GM19468 (cell line): ENCODE measurements at regions not wholly inside any gene's neighbourhood (a gene's known extent, or its start where the extent isn't known, plus 50 kb on each side); places are given as distances from the start of the nearest gene placed in this dataset.

Source experiments
- ATAC-seq: cut with Tn5 transposase; IDR thresholded peaks from one replicate; pipeline ENCODE4 v1.9.1; 2021; ENCODE audit warnings: mild to moderate bottlenecking, moderate library complexity, moderate number of reproducible peaks; ENCODE audit not compliant: unreplicated experiment; ENCODE audit errors: extremely low read depth

DNA sequence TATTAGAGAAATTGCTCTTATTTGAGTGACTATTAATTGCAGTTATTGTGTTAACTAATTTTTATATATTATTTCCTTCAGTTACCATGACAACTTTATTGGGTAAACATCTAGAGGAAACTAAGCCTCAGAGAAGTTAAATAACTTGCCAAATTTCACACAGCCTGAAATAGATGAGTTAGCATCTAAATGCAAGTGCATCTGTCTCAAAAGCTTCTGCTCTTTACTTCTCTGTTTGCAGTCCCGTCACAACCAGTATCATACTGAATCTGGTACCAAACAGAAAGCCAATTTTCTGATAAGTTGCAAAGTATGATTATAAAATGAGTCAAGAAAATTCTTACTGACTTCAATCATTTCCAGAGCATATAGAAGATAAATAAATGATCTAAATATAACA is 1544.9 kb upstream of the PCDH7 start:
- ATAC-seq = no peak

DNA sequence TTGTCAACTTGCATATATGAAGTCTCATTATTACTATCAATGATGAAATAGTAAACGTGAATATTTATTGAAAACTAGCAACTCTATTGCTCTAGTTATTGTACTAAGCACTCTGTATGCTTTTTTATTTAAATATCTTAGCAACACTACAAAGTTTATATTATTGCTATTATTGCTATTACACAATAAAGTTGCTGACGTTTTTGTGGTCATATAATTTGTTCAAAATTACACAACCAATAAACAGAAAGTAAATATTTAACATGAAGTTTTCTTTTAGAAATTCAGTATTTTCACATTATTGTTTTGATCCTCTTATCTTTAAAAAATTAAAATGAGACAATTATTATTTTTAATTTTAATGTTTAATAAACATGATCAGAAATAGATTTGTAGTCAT is 1521.1 kb upstream of the PCDH7 start:
- ATAC-seq = no peak

DNA sequence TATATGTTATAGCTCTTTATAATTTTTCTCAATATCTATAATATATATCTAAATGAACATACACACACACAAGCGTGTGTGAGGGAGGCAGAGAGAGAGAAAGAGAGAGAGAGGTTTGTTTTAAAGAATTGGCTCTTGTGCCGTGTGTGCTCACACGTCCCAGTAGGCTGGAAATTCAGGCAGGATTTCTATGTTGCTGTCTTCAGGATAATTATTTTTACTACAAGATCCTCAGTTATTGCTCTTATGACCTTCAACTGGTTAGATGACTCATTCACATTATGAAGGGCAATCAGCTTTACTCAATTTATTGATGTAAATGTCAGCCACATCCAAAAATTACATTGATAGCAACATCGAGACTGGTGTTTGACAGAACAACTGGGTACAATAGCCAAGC is 1520.7 kb upstream of the PCDH7 start:
- ATAC-seq = no peak

DNA sequence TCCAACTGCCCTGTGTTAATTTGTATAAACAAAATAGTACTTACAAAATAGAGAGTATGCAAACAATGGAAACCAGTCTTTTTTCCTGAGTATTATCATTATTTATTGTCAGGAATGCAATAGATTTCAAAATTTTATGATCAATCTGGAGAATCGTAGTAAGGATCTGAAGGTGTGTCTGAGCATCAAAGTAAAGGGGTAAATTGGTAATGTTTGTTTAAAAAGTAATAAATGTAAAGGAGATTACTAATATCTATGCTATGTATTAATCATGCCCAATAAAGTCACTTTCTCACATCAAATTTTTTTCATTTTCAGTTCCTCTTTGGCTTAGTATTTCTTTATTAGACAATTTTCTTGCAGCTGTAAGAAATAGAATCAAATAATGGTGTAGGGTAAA is 1507.1 kb upstream of the PCDH7 start:
- no peak for ATAC-seq

DNA sequence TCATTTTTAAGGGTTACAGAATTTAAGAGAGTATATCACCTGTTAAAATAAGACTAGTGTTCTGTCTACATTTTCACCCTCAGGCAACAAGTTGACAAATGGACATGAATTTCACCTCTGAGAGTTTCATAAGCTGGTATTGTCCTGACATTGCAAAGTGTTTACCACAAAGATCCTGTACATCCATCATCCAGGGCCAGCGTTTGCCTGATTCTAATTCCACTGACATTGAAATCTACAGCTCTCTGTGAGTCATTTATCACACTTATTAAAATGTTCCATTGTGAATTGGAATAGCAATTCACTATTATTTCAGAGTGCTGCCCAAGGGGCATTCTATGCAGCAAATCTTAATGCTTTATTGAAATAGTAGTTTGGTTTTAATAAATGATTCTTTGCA is 1499.4 kb upstream of the PCDH7 start:
- no peak for ATAC-seq

DNA sequence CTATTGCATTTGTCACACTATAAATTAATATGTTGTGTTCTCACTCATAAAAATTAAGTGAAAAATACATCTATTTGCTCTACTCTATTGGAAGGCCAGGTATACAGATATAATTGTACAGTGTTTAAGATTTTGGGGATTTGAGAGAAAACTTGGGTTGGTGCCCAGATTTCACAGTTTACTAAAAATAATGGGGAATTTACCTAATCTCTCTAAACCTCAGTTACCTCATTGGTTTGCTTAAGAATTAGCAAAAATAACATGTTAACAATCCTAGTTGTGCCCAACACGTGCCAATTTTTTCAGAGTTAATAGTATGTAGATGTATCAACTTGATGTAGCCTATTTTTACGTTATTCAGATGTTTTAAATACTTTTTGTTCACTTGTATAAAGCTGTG is 1495.3 kb upstream of the PCDH7 start:
- ATAC-seq = no peak

DNA sequence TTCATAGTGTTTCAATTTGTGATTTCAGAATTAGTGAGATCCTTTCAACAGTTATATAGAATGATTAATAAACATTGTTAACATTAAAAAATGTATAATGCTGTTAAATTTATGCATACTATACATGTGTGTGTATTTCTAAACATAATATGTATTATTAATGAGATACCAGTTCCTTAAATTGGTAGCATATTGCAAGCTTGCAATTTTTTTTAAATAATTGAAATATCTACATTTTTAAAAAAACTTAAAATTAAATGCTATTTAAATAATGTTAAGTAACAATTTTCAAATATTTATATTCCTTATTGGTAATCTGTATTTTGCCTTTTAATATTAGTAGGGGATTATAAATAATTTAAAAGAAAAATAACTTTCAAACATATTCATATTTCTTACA is 1479.5 kb upstream of the PCDH7 start:
- no peak for ATAC-seq

DNA sequence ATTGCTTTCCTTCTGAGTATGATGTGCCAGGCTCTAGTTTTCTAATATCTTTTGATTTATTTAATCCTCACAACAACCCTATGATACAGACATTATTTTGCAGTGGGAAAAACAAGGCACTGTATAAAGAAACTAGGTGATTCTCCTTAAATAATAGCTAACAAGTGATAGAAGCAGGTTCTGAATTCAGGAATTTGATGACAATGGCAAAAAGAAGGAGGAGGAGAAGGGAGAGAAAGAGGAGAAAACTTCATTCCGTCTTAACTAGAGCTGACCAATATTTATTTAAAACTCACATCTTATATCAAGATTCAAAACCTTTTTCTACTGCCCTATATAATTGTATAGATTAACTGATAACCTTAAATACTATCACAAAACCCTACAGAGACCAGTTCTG is 1477.1 kb upstream of the PCDH7 start:
- no peak for ATAC-seq

DNA sequence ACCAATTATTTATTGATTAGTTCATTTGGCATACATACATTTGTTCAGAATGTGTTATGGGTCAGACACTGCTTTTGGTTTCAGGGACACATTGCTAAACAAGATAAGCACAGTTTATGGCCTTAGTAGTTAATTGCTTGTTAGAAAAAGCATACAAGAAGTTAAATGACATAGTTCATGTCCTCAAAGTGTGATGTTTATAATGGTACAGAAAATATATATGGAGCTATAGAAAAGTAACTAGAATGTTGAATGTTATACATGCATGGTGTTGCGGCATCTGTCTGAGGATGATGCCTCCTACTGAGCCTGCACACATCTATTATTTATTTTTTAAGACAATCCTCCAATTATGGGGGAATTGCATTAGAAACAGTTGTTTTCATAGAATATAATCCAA is 1476.3 kb upstream of the PCDH7 start:
- no peak for ATAC-seq

DNA sequence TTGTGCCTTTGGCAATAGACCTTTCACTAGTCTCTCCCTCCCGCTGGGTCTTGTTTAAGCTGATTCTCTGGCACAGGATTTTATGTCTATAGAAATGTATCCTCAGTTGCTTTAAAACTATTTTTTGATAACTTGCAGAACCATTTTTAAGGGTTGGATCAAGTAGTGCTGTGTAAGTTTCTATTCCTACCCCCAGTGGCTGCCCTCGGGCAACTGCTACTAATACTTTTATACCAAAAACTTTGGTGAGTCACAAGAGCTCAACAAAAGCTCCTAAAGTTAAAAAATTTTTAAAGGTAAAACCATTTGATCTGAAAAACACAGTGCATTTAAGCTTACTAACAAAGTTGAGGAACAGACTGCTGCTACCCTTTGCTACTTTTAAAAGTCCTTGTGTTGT is 1460.6 kb upstream of the PCDH7 start:
- no peak for ATAC-seq

DNA sequence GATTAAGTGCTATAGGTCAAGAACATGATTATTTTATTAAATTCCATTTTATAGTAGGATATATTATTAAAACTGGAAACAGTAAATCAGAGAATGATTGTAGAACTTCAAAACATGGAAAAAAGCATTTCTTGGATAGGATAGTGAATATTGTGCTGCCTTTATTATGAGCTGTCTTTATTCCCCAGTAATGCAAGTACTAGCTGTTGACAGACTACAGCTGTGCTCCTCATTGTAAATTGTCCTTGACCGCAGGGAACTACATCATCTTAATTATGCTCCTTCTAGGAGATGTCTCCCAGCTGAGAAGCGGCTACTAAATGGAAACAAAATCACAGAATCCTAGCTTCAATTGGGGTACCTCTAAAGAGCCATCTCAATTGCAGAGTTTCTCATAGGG is 1457.2 kb upstream of the PCDH7 start:
- no peak for ATAC-seq

DNA sequence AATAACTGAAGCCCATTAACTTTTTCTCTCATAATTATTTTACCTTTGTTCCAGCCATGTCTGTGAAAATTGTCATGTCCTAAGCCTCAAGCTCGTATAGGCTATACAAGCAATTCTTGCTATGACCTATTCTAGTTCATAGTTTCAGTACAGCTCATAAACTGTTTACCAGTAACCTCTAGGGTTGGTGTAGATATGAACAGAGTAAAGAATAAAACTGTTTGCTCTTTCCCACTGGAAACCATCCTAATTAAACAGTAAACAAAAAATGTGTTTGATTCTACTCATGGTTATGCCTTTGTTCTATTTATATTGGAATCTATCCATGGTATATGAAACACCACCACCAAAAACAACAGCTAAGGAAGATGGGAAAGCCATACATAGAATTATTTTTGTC is 1444.0 kb upstream of the PCDH7 start:
- no peak for ATAC-seq

DNA sequence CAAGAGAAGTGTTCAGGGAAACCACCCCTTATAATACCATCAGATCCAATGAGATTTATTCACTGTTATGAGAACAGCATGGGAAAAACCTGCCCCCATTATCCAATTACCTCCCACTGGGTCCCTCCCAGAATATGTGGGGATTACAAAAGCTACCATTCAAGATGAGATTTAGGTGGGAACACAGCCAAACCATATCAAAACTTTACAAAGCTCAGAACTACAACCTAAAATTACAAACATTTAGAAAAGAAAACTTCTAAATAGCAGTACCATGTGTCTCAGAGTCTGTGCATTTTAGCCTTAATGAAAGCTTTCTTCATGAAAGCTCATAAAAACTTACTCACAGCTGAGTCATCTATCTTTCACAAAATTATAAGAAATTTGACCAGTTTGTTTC is 1442.8 kb upstream of the PCDH7 start:
- ATAC-seq = no peak

DNA sequence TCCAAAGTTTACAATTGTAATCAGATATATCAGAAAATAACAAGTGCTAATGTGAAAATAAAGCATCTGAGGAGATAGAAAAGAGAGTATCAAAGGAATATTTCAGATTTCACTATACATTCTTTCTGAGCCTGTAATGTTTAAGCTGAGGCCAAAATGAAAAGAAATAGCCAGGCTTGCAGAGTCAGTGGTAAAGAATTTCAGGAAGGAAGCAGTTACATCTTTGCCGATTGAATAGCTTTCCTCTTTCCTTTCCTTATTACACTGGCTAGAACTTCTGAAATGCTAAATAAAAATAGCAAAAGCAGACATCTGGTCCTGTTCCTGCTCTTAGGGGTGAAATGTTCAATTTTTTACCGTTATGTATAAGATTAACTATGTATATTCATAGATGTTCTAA is 1441.6 kb upstream of the PCDH7 start:
- ATAC-seq = no peak

DNA sequence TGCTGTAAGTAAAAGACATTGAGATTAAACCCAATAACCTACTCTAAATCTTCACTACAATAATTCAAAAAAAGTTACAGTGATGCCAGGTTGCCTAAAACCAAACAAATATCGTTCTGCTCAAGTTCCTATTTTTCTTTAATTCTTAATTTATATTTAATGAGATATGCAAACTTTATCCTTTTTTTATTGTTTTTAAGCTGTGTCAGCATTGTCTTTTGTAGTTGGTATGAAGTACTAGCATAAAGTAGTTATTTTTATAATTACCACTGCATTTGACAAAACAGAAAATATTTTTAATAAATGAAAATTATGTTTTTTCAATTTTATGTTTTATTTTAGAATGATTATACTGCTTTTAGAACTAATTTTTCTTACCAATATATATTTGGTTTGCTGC is 1431.1 kb upstream of the PCDH7 start:
- ATAC-seq = no peak

DNA sequence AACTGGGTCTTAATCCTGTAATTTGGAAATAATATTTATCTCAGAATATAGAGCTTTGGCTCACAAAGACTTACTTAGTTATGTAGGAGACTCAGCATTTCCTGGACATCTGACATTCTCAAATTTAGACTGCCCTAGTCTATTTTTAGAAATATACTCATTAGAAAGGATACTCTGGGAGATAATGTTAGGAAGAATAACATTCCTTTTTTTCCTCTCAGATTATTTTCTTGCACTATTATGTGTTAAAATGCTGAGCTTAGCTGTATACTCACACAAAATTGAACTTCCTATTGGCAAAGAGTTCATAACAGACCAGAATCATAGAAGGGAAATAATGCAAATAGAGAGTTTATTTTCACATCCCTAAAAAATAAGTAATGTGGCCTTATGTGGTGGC is 1424.9 kb upstream of the PCDH7 start:
- no peak for ATAC-seq

DNA sequence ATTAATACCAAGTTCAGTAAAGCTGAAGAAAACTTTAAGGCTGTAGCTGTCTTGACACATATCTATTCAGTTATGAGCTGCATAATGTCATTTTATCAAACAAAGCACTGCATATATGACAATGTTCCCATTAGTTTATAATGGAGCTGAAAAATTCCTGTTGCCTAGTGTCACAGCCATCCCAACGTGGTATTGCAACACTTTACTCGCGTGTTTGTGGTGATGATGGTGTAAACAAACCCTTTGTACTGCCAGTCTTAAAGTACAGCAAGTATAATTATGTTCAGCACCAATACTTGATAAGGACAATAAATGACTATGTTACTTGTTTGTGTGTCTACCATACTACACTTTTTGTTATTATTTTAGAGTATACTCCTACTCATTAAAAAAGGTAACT is 1415.6 kb upstream of the PCDH7 start:
- ATAC-seq = no peak

DNA sequence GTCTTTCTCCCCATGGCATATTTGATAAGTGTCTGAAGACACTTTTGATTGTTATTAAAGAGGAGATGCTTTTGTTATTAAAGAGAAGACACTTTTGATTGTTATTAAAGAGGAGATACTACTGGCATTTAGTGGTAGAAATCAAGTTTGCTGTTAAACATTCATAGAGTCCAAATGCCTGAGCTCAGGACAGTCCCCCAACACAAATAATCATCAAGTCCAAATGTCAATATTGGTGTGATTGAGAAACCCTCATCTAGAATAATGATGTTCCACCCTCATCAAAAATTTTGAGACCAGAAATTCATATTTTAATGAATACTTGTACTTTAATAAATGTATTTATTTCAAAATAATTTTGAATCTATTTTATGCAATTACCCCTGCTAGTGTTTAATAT is 1412.9 kb upstream of the PCDH7 start:
- ATAC-seq = no peak

DNA sequence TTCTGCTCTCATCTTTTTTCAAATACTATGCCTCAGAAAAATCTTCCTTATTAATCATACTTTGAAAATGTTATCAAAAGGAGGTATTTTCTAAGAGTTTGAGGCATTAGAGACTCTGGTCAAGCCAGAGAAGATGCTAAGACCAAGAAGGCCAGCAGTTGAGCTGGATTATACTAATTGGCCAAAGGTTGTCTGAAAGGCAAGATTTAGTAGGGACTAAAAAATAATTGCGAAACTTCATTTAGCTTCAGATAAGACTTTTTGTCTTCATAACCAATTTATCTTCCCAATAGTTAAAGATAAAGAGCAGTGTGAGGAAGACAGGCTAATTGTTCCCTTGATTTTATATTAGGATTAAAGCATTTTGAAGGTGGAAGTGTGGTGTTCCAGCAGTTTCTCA is 1412.4 kb upstream of the PCDH7 start:
- no peak for ATAC-seq

DNA sequence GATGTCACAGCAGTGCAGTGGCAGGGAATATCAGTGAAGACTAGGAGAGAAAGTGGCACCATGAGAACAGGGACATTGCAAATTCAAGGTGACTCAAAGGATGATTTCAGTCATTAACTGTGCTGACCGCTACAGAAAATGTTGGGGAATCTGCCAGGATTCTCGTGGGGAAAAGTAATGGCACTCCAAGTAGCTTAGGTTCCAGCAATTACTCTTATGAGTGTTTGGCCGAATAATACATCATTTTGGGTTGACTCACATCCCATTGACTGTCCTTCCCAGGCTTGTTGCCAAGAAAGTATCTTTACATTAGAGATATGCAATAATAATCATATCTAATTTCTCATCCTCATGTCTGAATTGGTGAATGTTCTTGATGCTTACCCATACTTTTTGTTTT is 1411.1 kb upstream of the PCDH7 start:
- ATAC-seq = no peak

DNA sequence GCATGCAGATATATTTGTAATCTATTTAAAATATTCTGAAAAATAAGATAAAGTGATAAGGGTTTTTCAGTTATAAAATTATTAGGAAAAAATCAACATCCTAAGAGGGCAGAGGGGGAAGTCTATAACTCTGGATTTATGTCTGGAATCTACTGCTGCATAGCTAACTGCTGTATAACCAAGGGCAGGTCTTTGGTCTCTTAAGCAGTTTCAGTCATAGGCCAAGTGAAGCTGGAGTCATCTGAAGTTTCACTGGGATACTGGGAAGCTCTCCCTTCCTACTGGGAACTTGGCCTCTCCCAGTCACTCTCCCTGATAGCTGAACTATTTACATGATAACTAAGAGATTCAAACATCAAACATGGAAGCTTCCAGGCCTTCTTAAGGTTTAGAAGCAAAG is 1409.9 kb upstream of the PCDH7 start:
- no peak for ATAC-seq

DNA sequence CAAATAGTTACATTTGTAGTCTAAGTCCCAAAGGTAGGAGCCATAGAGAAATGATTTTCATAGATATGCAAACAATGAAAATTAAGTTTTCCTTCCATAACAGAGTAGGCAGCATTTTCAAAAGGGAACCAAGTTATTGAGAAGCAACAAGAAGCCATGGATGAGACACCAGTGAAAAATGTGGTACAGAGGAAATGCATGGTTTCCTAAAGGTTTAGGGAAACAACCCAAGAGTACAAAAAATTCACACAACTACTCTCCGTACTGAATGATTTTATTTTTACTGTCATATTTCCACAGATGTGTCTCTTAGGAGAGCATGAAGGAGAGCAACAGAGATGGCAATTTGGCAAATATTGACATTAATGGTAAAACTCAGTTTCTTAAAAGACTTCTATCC is 1408.9 kb upstream of the PCDH7 start:
- no peak for ATAC-seq

DNA sequence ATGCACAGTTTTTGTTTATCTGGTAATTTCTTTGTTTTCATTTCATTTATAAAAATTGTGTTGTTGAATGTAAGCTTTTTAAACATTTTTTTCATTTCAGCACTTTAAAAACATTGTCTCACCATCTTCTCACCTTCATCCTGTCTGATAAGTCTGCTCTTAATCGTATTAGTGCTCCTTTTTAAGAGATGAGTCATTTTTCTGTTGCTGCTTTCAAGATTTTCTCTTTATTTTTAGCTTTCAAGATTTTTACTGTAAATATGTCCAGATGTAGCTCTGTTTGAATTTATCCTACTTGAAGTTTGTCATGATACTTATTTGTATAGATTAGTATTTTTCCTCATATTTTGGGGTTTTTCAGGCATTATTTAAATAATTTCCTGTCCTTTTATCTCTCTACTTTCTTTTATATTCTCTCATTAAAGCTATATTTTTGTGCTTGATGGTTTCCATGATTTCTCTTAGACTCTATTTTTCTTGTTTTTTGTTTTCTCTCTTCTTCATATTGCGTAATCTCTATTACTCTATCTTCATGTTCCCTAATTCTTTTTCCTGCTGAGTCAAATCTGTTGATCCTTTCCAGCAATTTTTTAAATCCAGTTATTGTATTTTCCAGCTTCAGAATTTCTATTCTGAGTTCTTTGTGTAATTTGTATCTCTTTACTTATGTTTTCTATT is 1400.4 kb upstream of the PCDH7 start:
- ATAC-seq = no peak
